Activated CD8-positive, alpha-beta memory T cell treated with anti-CD3 and anti-CD28 coated beads, Interleukin-2, amount 50 U/mL, for 48 hours (primary cell): ENCODE measurements at regions not wholly inside any gene's neighbourhood (a gene's known extent, or its start where the extent isn't known, plus 50 kb on each side); places are given as distances from the start of the nearest gene placed in this dataset.
"Not testable (repeated sequence)": the region's sequence is repeated elsewhere in the genome, so short reads cannot be mapped to it uniquely, and the experiment has no call there.

ENCODE experiments used
- DNase-seq: peaks from one replicate; pipeline ENCODE4 v3.0.0-alpha.2; 2020

GRCh38 chr10:27344568-27345454, 104.2 kb upstream of the ACBD5 start:
- DNase-seq, result no peak

DNA sequence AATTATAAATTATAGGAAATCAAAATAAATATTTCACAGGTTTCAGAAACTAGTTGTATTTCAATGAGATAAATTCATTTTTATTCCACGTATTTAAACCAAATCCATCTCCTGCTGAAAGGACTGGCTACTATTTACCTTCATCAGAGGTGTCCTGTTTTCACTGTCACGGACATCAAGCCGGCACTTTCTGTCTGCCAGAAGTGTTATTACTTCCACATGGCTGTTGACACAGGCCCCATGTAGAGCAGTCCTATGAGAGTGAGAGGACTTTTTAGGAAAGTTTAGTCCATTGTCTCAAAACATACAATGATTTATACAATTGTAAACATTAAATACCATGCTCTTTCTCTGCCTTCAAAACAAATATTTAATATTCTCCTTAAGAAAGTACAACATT, 100.4 kb upstream of the ACBD5 start:
- DNase-seq, result no peak

- DNase-seq, result not testable (repeated sequence)
Observed at GRCh38 chr10:27335246-27335645, 94.6 kb upstream of the ACBD5 start.

DNA sequence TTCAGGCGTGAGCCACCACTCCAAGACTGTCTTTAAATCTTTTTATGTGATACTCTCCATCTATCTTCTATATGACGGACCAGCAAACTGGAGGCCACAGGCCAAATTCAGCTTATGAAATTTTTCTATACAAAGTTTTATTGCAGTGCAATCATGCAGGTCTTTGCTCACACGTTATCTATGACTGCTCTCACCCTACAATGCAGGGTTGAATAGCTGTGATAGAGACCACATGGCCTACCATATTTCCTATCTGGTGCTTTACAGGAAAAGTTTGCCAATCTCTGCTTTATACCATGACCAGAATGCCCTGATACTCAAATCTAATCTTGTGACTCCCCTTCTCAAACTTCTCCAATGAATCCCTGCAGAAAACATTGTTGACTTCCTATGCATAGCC, 89.5 kb upstream of the ACBD5 start:
- no peak for DNase-seq

- no peak for DNase-seq
Observed at GRCh38 chr10:27328946-27329345, 88.3 kb upstream of the ACBD5 start.

- DNase-seq, result not testable (repeated sequence)
Observed at GRCh38 chr10:27326748-27327147, 86.2 kb upstream of the ACBD5 start.

DNA sequence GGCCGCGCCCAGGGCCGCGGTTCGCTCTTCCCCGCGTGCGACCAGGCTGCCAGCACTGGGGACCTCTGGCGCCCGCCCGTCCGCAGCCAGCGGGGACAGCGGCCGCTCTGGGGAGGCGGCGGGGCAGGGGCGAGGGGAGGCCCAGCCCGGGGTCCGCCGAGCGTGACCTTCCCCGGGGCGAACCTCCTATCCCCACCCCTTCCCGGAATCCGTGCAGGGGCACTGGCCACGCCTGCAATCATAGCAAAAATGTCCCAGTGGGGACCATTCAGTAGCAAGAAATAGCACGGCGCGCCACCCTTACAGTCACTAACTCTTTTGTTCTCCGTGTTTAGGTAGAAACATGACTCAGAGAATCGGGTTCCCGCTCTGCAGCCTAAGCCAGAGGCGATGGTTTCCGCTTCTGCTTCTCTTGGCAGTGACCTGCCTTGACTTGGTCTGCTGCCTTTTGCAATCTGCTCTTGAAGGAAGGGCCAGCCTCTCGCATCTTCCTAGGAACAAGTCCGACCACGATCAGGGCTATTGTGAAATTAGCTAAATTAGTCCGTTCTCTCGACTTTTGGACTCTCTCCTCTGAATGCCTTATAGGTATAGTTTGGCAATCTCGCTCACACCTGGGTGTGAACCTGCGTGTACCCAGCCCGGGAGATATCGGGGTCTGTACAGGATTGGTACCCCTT, 79.3 kb upstream of the ACBD5 start:
- peak; percentile 72 for DNase-seq

- not testable (repeated sequence) for DNase-seq
Observed at GRCh38 chr10:27319139-27319538, 78.5 kb upstream of the ACBD5 start.

DNA sequence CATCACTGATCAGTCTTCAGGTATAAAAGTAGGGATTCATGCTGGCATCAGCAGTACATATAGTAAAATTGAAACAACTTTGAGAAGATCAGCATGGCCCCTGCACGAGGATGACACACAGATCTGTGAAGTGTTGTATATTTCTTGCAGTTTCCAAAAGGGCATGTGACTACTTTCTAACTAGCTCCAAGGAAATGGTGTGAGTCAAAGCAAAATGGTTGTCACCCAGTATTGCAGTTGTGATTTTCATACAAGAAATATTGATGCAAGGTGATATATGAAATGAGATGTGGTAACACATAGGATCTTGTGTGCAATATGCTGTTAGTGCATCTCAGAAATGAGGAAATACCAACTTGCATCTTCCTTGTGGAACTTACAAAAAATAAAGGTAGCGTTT, 74.5 kb upstream of the ACBD5 start:
- not testable (repeated sequence) for DNase-seq

DNA sequence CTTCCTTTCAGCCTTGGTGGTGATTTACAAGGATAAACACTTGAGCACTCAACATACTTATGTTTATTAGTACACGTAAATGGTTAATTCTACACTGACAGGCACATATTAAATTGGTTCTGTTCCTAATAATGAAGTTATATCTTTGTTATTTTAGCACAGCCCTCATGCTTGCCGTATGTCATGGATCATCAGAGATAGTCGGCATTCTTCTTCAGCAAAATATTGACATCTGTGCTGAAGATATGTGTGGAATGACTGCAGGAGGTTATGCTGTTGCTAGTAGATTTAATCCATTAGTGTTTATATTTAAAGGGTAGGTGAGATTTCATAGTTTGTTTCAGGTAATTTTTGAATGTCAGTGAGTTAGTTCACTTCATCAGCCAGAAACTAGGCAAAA, 73.0 kb upstream of the ACBD5 start:
- not testable (repeated sequence) for DNase-seq

DNA sequence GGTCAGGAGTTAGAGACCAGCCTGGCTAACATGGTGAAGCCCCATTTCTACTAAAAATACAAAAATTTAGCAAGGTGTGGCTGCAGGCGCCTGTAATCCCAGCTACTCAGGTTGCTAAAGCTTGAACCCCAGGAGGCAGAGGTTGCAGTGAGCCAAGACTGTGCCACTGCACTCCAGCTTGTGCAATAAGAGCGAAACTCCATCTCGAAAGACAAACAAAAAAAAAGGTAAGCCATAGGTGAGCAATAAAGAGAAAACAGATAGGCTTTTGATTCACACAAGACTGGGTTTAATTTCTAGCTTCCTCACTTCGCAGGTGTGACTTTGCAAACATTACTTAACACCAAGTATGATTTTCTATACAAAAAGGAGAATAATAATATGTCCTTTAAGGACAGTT, 72.3 kb upstream of the ACBD5 start:
- no peak for DNase-seq

DNA sequence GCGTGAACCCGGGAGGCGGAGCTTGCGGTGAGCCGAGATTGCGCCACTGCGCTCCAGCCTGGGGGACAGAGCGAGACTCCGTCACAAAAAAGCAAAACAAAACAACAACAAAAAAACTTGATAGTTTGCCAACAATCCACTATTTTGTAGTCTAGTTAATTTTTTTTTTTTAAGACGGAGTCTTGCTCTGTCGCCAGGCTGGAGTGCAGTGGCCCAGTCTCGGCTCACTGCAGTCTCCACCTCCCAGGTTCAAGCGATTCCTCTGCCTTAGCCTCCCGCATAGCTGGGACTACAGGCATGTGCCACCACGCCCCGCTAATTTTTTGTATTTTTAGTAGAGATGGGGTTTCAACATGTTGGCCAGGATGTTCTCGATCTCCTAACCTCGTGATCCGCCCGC, 71.2 kb upstream of the ACBD5 start:
- not testable (repeated sequence) for DNase-seq

- not testable (repeated sequence) for DNase-seq
Observed at GRCh38 chr10:27298522-27298850, 57.9 kb upstream of the ACBD5 start.

DNA sequence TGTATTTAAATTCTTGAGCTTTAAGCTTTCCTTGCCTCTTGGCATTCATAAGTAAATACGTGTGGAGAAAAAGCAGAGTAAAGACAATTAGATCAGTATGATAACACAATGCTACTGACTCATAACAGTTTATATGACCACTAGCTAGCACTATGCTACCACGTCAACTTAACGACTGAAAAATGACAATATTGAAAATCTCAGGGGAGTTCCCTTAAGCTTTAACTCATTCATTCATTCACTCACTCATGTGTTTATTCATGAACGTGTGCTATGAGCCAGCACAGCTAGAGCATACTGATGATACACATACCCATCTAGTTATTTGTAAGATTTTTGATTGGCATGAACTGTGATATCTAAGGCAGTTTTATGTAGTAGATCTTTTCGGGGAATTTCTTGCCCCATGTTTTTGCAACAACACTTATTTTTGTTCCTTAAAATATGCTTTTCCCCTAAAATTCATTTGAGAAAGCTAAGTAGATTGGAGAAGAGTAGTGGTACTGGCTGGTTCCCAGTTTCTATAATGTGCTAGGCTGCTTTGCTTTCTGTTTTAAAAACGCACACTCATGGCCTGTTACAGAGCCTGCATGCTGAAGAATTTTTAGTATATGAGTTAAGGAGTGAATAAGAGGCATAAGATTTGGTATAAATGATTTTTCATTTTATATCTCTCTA, 57.4 kb upstream of the ACBD5 start:
- DNase-seq, result no peak

GRCh38 chr10:27296285-27296684, 55.7 kb upstream of the ACBD5 start:
- not testable (repeated sequence) for DNase-seq

DNA sequence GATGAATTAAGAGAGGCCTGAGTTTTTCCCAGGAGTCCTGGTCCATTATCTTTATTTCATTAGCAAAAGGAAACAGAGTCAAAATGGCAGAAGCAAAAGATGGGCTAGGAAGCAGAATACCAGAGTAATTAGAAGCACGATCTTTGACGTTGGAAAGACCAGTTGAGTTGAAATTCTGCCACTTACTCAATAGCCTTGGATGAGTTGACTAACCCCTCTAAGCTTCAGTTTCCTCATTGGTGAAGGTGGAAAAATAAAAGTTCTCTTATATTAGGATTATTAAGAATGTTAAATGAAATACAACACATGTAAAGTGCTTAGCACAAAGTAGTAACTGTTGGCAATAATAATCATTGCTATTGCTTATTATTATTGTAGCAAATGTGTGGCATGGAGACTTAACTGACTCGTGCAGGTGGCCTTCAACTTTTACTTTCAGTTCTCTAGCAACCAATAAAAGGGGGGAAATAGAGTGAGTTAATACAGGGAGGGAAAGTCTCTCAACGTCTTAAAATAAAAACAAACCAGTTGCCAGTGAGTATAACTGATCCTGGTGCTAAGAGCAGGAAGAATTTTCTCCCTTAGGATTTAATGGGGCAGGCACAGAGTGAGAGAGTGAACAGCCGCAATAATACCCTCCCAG, 50.8 kb upstream of the ACBD5 start:
- not testable (repeated sequence) for DNase-seq
